OCI-M1 (cell line): ENCODE measurements at regions not wholly inside any gene's neighbourhood (a gene's known extent, or its start where the extent isn't known, plus 50 kb on each side); places are given as distances from the start of the nearest gene placed in this dataset.
"Not testable (repeated sequence)": the region's sequence is repeated elsewhere in the genome, so short reads cannot be mapped to it uniquely, and the experiment has no call there.

Source experiments
- DNase-seq: peaks from one replicate; lab custom pipeline; 2025; lab: John Stamatoyannopoulos, UW

GRCh38 chr14:65834812-65835211 is 422.3 kb downstream of the FUT8 start:
- DNase-seq = no peak

DNA sequence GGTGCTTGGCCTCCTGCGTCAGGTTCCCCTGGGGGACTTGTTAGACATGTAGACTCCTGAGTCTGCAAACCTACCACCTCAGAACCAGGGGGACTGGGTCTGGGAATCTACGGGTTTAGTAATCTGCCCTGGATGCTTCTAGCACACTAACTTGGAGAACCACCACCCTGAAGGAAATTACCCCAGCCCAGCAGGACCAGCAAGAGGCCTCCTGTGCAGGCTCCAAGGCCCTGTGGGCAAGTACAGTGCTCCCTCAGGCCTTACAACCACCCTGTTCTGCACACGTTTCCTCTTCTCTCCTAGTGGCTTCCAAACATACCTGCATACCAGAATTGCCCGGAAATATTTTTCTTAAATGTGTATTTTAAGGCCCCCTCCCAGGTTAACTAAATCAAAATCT is 423.0 kb downstream of the FUT8 start:
- no peak for DNase-seq

DNA sequence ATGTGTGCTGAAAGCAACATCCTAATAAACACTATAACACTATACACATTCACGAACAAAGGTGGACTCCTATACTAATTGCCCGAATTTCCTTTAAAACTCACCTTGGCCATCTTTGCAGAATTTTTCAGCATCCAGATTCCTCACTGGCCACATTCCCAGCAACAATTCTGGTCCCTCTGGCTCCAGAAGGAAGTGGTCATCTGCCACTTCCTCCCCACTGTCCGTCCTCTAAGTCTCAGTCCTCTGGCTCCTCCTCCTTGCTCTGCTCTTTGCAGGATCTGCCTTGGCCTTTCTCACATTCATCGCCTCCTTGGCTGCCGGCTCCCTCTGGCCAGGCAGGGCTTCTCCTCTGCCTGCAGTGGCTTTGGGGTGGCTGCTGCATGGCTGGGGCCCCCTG is 426.0 kb downstream of the FUT8 start:
- no peak for DNase-seq

- DNase-seq = no peak
Observed at GRCh38 chr14:65840118-65840751, 427.7 kb downstream of the FUT8 start.

- no peak for DNase-seq
Observed at GRCh38 chr14:65840786-65841185, 428.3 kb downstream of the FUT8 start.

GRCh38 chr14:65846196-65846868 is 433.8 kb downstream of the FUT8 start:
- DNase-seq = peak; percentile 42

GRCh38 chr14:65847075-65847847 is 434.7 kb downstream of the FUT8 start:
- DNase-seq = peak; percentile 66

GRCh38 chr14:65847931-65848330 is 435.4 kb downstream of the FUT8 start:
- not testable (repeated sequence) for DNase-seq

GRCh38 chr14:65849091-65849490 is 436.6 kb downstream of the FUT8 start:
- DNase-seq = no peak

- DNase-seq = peak; percentile 66
Observed at GRCh38 chr14:65849558-65849957, 437.0 kb downstream of the FUT8 start.

- DNase-seq = peak; percentile 76
Observed at GRCh38 chr14:65850429-65851135, 438.1 kb downstream of the FUT8 start.

DNA sequence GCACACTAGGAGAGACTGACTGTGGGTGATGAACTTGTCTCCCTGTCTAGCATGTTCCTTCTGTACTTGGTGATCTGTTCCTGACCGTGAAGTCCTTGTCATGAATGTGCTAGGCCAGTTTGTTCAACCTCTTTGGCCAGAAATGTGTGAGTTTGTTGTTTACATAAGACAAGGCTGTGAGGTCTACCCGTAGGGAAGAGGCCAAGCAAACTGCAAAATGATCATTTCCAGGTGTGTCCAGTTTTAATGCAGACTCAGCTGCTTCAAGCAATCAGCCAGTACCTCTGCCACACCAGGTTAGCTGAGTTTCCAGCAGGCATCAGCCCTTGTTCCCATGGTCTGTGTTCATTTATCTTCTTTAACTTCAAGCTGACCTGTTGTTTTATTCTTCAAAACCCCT is 440.2 kb downstream of the FUT8 start:
- no peak for DNase-seq

DNA sequence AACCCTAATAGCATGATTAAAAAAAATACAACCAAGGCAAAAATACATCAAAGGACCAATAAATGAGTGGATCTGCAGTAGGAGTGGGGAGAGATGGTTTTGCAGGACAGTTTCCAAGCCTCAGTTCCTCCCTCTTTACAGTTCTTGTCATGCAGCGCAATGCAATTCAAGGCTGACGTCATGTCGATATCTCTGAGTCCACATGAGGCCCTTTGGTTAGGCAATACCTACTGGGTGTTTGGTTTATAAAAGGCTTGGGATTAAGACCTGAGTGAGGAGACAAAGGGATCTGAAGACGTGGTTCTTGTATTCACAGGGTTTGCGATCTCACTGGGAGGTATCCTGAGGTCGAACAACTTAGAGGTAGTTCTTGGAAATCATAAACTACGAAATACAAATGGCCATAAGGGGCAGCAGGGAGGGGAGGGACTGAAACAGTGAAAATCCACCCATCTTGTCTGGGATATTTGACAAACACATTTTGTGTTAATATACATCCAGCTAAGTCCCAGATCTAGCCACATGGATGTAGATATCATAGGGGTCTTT is 441.0 kb downstream of the FUT8 start:
- peak; percentile 62 for DNase-seq

- no peak for DNase-seq
Observed at GRCh38 chr14:65854215-65854614, 441.7 kb downstream of the FUT8 start.

GRCh38 chr14:65860956-65861611 is 448.6 kb downstream of the FUT8 start:
- no peak for DNase-seq

- no peak for DNase-seq
Observed at GRCh38 chr14:65864549-65864948, 452.0 kb downstream of the FUT8 start.

DNA sequence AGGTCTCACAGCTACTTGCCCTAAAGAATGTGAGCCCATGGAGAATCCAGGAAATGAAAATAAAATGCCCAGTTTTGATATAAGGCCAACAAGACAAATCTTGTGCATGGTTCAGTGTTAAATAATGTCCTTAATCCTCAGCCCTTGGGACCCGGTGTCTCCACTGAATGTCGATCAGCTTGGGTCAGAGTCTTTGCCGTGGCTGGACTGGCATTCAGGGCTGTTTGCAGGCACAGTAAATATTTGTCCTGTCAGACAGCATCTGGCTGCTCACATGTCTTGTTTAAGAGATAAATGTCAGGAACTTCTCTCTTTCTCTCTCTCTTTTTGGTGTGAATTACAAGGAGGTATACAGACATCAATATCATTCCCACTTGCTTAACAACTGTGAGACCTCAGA is 452.5 kb downstream of the FUT8 start:
- no peak for DNase-seq

DNA sequence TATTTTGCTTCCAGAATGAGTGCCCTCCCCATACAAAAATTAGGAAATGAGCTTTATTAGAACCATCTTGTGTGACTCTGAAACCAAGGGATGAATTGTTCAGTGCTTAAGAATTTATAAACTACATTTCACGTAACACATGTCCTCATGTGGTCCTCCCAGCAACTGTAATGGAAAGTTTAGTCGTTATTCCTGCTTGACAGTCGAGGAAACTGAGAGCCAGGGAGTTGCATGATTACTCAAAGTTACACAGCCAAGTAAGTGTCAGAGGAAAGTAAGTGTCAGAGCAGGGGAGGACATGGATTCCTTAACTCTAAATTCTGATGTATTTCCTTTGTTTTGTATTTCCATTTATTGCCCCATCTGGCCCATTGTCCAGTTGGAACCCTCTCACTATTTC is 453.9 kb downstream of the FUT8 start:
- no peak for DNase-seq

DNA sequence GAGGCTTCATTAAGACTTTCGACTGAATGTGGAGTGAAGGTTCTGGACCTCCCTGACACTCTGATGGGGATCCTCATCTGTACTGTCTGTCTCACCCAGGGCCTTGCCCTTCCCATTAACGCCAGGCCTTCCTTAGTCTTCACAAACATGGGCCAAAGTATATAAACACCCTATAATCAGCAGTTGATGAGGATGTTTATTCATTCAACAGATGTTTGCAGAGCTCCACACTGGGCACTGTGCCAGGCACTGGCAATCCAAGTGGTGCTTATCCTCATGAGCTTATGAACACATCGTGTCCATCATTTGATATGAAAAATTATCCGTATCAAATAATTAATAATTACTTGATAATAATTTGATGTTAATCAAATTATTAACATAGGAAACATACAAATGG is 454.4 kb downstream of the FUT8 start:
- DNase-seq = no peak

DNA sequence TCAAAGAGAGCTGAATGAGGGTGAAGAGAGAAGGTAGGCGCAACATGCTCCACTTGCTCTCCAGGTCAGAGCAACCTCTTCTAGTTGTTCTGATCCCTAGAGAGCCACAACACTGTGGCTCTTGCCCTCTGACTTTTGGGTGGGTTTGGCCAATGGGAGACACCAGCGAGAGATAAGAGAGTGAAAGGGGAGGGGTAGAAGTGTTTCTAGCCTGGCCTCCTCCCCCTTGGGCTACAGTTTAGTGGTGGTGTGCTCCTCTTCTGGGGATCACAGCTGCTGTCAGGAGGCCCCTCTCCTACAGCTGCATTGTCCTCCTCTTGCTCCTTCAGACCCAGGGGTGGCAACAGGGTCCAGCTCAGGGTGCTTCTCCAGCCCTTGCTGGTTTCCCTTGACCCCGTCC is 454.8 kb downstream of the FUT8 start:
- no peak for DNase-seq

DNA sequence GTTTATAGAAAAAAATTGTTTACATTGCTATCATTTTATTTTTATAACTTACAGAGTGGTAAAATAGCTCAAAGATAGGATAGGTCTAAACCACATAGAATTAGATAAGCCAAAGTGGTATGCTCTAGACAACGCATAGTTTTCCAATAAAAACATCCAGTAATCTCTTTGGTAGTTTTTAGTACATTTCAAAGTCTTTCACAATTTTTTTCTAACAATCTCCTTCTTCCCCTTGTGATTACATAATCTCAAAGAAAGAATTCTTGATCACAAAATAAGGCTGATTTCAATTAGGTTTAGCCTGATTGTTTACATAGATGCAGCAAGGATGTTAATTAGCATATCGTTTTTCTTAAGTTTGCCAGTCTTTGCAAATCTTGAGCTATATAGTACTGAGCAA is 460.0 kb downstream of the FUT8 start:
- no peak for DNase-seq

GRCh38 chr14:65877166-65877565 is 464.6 kb downstream of the FUT8 start:
- no peak for DNase-seq
